NCI-H345 treated with DMSO at 0.1 percent for 48 hours (cell line): ENCODE measurements at regions not wholly inside any gene's neighbourhood (a gene's known extent, or its start where the extent isn't known, plus 50 kb on each side); places are given as distances from the start of the nearest gene placed in this dataset.

Source experiments
- DNase-seq: peaks from one replicate; lab custom pipeline; 2025; ENCODE audit not compliant: unreplicated experiment; lab: John Stamatoyannopoulos, UW

GRCh38 chr4:14887842-14888433 is 114.3 kb upstream of the CPEB2 start:
- no peak for DNase-seq

- no peak for DNase-seq
Observed at GRCh38 chr4:14888790-14889572, 113.3 kb upstream of the CPEB2 start.

GRCh38 chr4:14892563-14892962 is 109.7 kb upstream of the CPEB2 start:
- no peak for DNase-seq

GRCh38 chr4:14893713-14894112 is 108.6 kb upstream of the CPEB2 start:
- no peak for DNase-seq

GRCh38 chr4:14894392-14895292 is 107.6 kb upstream of the CPEB2 start:
- no peak for DNase-seq

- DNase-seq, result no peak
Observed at GRCh38 chr4:14896656-14897175, 105.6 kb upstream of the CPEB2 start.

GRCh38 chr4:14897217-14897616 is 105.1 kb upstream of the CPEB2 start:
- DNase-seq, result no peak

GRCh38 chr4:14898989-14899388 is 103.3 kb upstream of the CPEB2 start:
- DNase-seq, result no peak

GRCh38 chr4:14902342-14902741 is 99.9 kb upstream of the CPEB2 start:
- no peak for DNase-seq

GRCh38 chr4:14903321-14903720 is 99.0 kb upstream of the CPEB2 start:
- no peak for DNase-seq

- no peak for DNase-seq
Observed at GRCh38 chr4:14906805-14907204, 95.5 kb upstream of the CPEB2 start.

- DNase-seq, result no peak
Observed at GRCh38 chr4:14908635-14909034, 93.6 kb upstream of the CPEB2 start.

- no peak for DNase-seq
Observed at GRCh38 chr4:14910411-14910810, 91.9 kb upstream of the CPEB2 start.

- no peak for DNase-seq
Observed at GRCh38 chr4:14912426-14912825, 89.9 kb upstream of the CPEB2 start.

- no peak for DNase-seq
Observed at GRCh38 chr4:14915018-14915417, 87.3 kb upstream of the CPEB2 start.

GRCh38 chr4:14916554-14917297 is 85.6 kb upstream of the CPEB2 start:
- no peak for DNase-seq

GRCh38 chr4:14917298-14917633 is 85.0 kb upstream of the CPEB2 start:
- DNase-seq, result no peak

GRCh38 chr4:14918336-14918735 is 83.9 kb upstream of the CPEB2 start:
- DNase-seq, result no peak

GRCh38 chr4:14919785-14920184 is 82.5 kb upstream of the CPEB2 start:
- no peak for DNase-seq

- DNase-seq, result no peak
Observed at GRCh38 chr4:14920237-14920636, 82.0 kb upstream of the CPEB2 start.

- no peak for DNase-seq
Observed at GRCh38 chr4:14920759-14921320, 81.4 kb upstream of the CPEB2 start.
